HEK293T (cell line): ENCODE measurements at regions not wholly inside any gene's neighbourhood (a gene's known extent, or its start where the extent isn't known, plus 50 kb on each side); places are given as distances from the start of the nearest gene placed in this dataset.
A peak's percentile ranks its signal among the peaks of the same experiment; 100 is the strongest.

ENCODE experiments used
- CTCF ChIA-PET: fragments of 350-600 bp; formaldehyde crosslinking; extraction: SDS; loops from one replicate; lab custom pipeline; 2021; ENCODE audit warnings: antibody characterized with exemption, inconsistent platforms; lab: Yijun Ruan, JAX
- POLR2A ChIA-PET: fragments of 350-600 bp; formaldehyde crosslinking; extraction: SDS; loops from one replicate; lab custom pipeline; 2020; ENCODE audit warnings: antibody characterized with exemption, inconsistent platforms; lab: Yijun Ruan, JAX
- DNase-seq: peaks from one replicate; pipeline ENCODE4 v3.0.0; 2012; ENCODE audit warnings: mixed read lengths; ENCODE audit errors: extremely low spot score
- ARNT ChIP-seq: fragments of 450-650 bp; IDR thresholded peaks from 2 replicates; pipeline ENCODE4 v1.6.1; 2017; ENCODE audit warnings: mild to moderate bottlenecking
- BHLHE40 ChIP-seq: fragments of 450-650 bp; IDR thresholded peaks from 2 replicates; pipeline ENCODE4 v1.6.1; 2016; ENCODE audit warnings: mild to moderate bottlenecking, moderate library complexity, borderline replicate concordance
- CTBP1 ChIP-seq: fragments of 450-650 bp; IDR thresholded peaks from 2 replicates; pipeline ENCODE4 v1.6.1; 2016; ENCODE audit warnings: borderline replicate concordance
- ELF4 ChIP-seq: fragments of 450-650 bp; IDR thresholded peaks from 2 replicates; pipeline ENCODE4 v1.6.1; 2017; ENCODE audit warnings: antibody characterized with exemption
- FOXA1 ChIP-seq: fragments of 450-650 bp; IDR thresholded peaks from 2 replicates; pipeline ENCODE4 v1.6.1; 2016; ENCODE audit warnings: mild to moderate bottlenecking
- FOXK2 ChIP-seq: fragments of 450-650 bp; IDR thresholded peaks from 2 replicates; pipeline ENCODE4 v1.6.1; 2016; ENCODE audit warnings: mild to moderate bottlenecking
- FOXM1 ChIP-seq: fragments of 450-650 bp; IDR thresholded peaks from 2 replicates; pipeline ENCODE4 v1.6.1; 2017; ENCODE audit warnings: mild to moderate bottlenecking, borderline replicate concordance
- HDGF ChIP-seq: fragments of 450-650 bp; IDR thresholded peaks from 2 replicates; pipeline ENCODE4 v1.6.1; 2017; ENCODE audit warnings: antibody characterized with exemption, borderline replicate concordance
- L3MBTL2 ChIP-seq: fragments of 450-650 bp; conservative IDR thresholded peaks from 2 replicates; pipeline ENCODE4 v1.6.1; 2016; ENCODE audit warnings: mild to moderate bottlenecking
- LEF1 ChIP-seq: fragments of 450-650 bp; IDR thresholded peaks from 2 replicates; pipeline ENCODE4 v1.6.1; 2017; ENCODE audit warnings: mild to moderate bottlenecking, borderline replicate concordance
- NFRKB ChIP-seq: fragments of 450-650 bp; IDR thresholded peaks from 2 replicates; pipeline ENCODE4 v1.6.1; 2016; ENCODE audit warnings: mild to moderate bottlenecking, moderate library complexity
- PKNOX1 ChIP-seq: fragments of 450-650 bp; IDR thresholded peaks from 2 replicates; pipeline ENCODE4 v1.6.1; 2016
- SP1 ChIP-seq: fragments of 450-650 bp; IDR thresholded peaks from 2 replicates; pipeline ENCODE4 v1.6.1; 2017
- SUZ12 ChIP-seq: fragments of 450-650 bp; IDR thresholded peaks from 2 replicates; pipeline ENCODE4 v1.6.1; 2016; ENCODE audit warnings: mild to moderate bottlenecking
- TARDBP ChIP-seq: fragments of 450-650 bp; IDR thresholded peaks from 2 replicates; pipeline ENCODE4 v1.6.1; 2016
- ZNF384 ChIP-seq: fragments of 450-650 bp; IDR thresholded peaks from 2 replicates; pipeline ENCODE4 v1.6.1; 2016

GRCh38 chr2:48900321-48901014 is 144.9 kb upstream of the LHCGR start:
- CTCF ChIA-PET, result no interaction called here
- TF ChIP-seq NFRKB (no peak), FOXM1 (no peak), PKNOX1 (no peak), ELF4 (no peak), FOXA1 (no peak), ZNF384 (no peak), HDGF (no peak), TARDBP (no peak), SUZ12 (no peak), ARNT (no peak), SP1 (no peak), CTBP1 (no peak), LEF1 (no peak), L3MBTL2 (no peak), BHLHE40 (no peak), FOXK2 (no peak)
- DNase-seq, result no peak
- POLR2A ChIA-PET, result no interaction called here

- POLR2A ChIA-PET, result no interaction called here
- DNase-seq, result no peak
- CTCF ChIA-PET, result no interaction called here
- TF ChIP-seq ARNT (no peak), ZNF384 (no peak), NFRKB (no peak), PKNOX1 (no peak), SUZ12 (no peak), L3MBTL2 (no peak), HDGF (no peak), FOXK2 (no peak), TARDBP (no peak)
Measured at GRCh38 chr2:48896870-48897269, 141.3 kb upstream of the LHCGR start.

GRCh38 chr2:48890454-48891131 is 135.1 kb upstream of the LHCGR start:
- ChIA-PET POLR2A (no interaction called here), CTCF (no interaction called here)
- peak; percentile 33; the same call in 1 of the 2 replicates for TF ChIP-seq PKNOX1
- TF ChIP-seq ELF4, result no peak
- DNase-seq, result no peak

GRCh38 chr2:48888066-48888465 is 132.5 kb upstream of the LHCGR start:
- TF ChIP-seq ELF4 (no peak), ARNT (no peak), PKNOX1 (peak; percentile 30; the same call in 1 of the 2 replicates), LEF1 (no peak), SP1 (no peak), SUZ12 (no peak), FOXM1 (no peak), FOXA1 (no peak)
- CTCF ChIA-PET, result no interaction called here
- POLR2A ChIA-PET, result no interaction called here
- DNase-seq, result no peak

- CTCF ChIA-PET, result no interaction called here
- no peak for DNase-seq
- POLR2A ChIA-PET, result no interaction called here
- TF ChIP-seq HDGF (no peak), FOXK2 (no peak), ARNT (no peak), PKNOX1 (no peak), ZNF384 (no peak)
Measured at GRCh38 chr2:48886919-48887318, 131.4 kb upstream of the LHCGR start.

GRCh38 chr2:48885841-48886240 is 130.3 kb upstream of the LHCGR start:
- no peak for DNase-seq
- CTCF ChIA-PET, result no interaction called here
- TF ChIP-seq BHLHE40, result no peak
- no peak for TF ChIP-seq CTBP1
- TF ChIP-seq FOXM1, result no peak
- TF ChIP-seq ZNF384, result no peak
- TF ChIP-seq SUZ12, result no peak
- no peak for TF ChIP-seq ELF4
- TF ChIP-seq FOXK2, result no peak
- TF ChIP-seq TARDBP, result no peak
- no peak for TF ChIP-seq NFRKB
- TF ChIP-seq ARNT, result no peak
- no peak for TF ChIP-seq FOXA1
- POLR2A ChIA-PET, result no interaction called here
